ENCODE measurements at regions not wholly inside any gene's neighbourhood (a gene's known extent, or its start where the extent isn't known, plus 50 kb on each side); places are given as distances from the start of the nearest gene placed in this dataset.

DNA sequence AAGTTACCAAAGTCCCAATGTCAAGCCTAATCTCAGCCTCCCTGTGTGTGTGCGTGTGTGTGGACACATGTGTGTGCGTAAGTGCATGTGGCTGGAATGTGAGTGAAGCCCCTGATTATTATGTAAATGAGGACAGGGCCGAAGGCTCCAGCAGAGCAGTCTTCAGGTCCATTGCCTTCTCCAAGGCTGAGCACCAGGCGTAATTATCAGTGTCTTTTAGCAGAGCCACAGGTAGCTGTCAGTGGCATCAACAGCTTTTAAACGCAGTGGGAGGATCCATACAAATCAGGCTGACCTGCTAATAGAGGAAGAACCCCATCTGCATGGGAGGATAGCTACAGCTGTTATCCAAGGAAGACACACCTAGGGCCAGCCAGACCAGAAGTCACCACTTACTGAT lies 324.3 kb upstream of the MOCS1 start:
- TF ChIP-seq, protein P1, sequence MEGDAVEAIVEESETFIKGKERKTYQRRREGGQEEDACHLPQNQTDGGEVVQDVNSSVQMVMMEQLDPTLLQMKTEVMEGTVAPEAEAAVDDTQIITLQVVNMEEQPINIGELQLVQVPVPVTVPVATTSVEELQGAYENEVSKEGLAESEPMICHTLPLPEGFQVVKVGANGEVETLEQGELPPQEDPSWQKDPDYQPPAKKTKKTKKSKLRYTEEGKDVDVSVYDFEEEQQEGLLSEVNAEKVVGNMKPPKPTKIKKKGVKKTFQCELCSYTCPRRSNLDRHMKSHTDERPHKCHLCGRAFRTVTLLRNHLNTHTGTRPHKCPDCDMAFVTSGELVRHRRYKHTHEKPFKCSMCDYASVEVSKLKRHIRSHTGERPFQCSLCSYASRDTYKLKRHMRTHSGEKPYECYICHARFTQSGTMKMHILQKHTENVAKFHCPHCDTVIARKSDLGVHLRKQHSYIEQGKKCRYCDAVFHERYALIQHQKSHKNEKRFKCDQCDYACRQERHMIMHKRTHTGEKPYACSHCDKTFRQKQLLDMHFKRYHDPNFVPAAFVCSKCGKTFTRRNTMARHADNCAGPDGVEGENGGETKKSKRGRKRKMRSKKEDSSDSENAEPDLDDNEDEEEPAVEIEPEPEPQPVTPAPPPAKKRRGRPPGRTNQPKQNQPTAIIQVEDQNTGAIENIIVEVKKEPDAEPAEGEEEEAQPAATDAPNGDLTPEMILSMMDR (conservative IDR thresholded peaks at IDR 0.05), result no peak
- no peak for TF ChIP-seq ZFX (IDR thresholded peaks at IDR 0.05)
